DOHH2 (cell line): ENCODE measurements at regions not wholly inside any gene's neighbourhood (a gene's known extent, or its start where the extent isn't known, plus 50 kb on each side); places are given as distances from the start of the nearest gene placed in this dataset.

Source experiments
- H3F3A ChIP-seq: fragments of 200-600 bp; sonication (generic), shearing (Covaris generic); 2 replicates; pipeline ENCODE4 v1.6.0; 2016; ENCODE audit warnings: antibody characterized with exemption, mild to moderate bottlenecking; ENCODE audit not compliant: control insufficient read depth, insufficient read depth
- H3K27ac ChIP-seq: fragments of 200-600 bp; sonication (generic); 2 replicates; pipeline ENCODE4 v1.5.1; 2014; ENCODE audit warnings: low read depth, mild to moderate bottlenecking, low read length, moderate library complexity
- H3K27me3 ChIP-seq: fragments of 200-600 bp; sonication (generic); 2 replicates; pipeline ENCODE4 v1.6.1; 2014; ENCODE audit warnings: mild to moderate bottlenecking, low read length, mixed read lengths; ENCODE audit not compliant: control insufficient read depth
- H3K36me3 ChIP-seq: fragments of 200-600 bp; sonication (generic); 2 replicates; pipeline ENCODE4 v1.6.1; 2014; ENCODE audit warnings: mild to moderate bottlenecking, low read length, moderate library complexity, mixed read lengths; ENCODE audit not compliant: control insufficient read depth
- H3K4me1 ChIP-seq: fragments of 200-600 bp; sonication (generic); 2 replicates; pipeline ENCODE4 v1.6.1; 2014; ENCODE audit warnings: mild to moderate bottlenecking, low read length, mixed read lengths; ENCODE audit not compliant: control insufficient read depth
- H3K4me2 ChIP-seq: fragments of 200-600 bp; sonication (generic); 2 replicates; pipeline ENCODE4 v1.6.0; 2014; ENCODE audit warnings: mild to moderate bottlenecking, low read length, moderate library complexity
- H3K4me3 ChIP-seq: fragments of 200-600 bp; sonication (generic); 2 replicates; pipeline ENCODE4 v1.5.1; 2014; ENCODE audit warnings: mild to moderate bottlenecking, low read length, mixed read lengths
- H3K79me2 ChIP-seq: fragments of 200-600 bp; sonication (generic); 2 replicates; pipeline ENCODE4 v1.6.1; 2014; ENCODE audit warnings: mild to moderate bottlenecking, low read length, mixed read lengths; ENCODE audit not compliant: control insufficient read depth
- H3K9me2 ChIP-seq: fragments of 200-600 bp; sonication (generic); replicated peaks from 2 replicates; pipeline ENCODE4 v1.6.1; 2014; ENCODE audit warnings: mild to moderate bottlenecking, low read length, mixed read lengths; ENCODE audit not compliant: control insufficient read depth
- H3K9me3 ChIP-seq: fragments of 200-600 bp; sonication (generic); 2 replicates; pipeline ENCODE4 v1.6.1; 2014; ENCODE audit warnings: antibody characterized with exemption, low read length, mixed read lengths; ENCODE audit not compliant: control insufficient read depth, insufficient read depth
- H4K20me1 ChIP-seq: fragments of 200-600 bp; sonication (generic); 2 replicates; pipeline ENCODE4 v1.6.0; 2014; ENCODE audit warnings: low read depth, mild to moderate bottlenecking, antibody characterized with exemption, low read length, moderate library complexity; ENCODE audit not compliant: control insufficient read depth, insufficient read depth
- EZH2phosphoT487 ChIP-seq: fragments of 200-600 bp; sonication (generic); IDR thresholded peaks from 2 replicates; pipeline ENCODE4 v1.6.1; 2017; ENCODE audit warnings: borderline replicate concordance, mild to moderate bottlenecking, antibody characterized with exemption, low read length, moderate library complexity, mixed read lengths
- TF ChIP-seq, protein P1 (sequence below): fragments of 200-600 bp; sonication (generic); IDR thresholded peaks from one replicate; pipeline ENCODE4 v1.5.1; 2014; ENCODE audit warnings: antibody characterized with exemption, mild to moderate bottlenecking, low read depth, low read length; ENCODE audit not compliant: poor library complexity, severe bottlenecking

DNA sequence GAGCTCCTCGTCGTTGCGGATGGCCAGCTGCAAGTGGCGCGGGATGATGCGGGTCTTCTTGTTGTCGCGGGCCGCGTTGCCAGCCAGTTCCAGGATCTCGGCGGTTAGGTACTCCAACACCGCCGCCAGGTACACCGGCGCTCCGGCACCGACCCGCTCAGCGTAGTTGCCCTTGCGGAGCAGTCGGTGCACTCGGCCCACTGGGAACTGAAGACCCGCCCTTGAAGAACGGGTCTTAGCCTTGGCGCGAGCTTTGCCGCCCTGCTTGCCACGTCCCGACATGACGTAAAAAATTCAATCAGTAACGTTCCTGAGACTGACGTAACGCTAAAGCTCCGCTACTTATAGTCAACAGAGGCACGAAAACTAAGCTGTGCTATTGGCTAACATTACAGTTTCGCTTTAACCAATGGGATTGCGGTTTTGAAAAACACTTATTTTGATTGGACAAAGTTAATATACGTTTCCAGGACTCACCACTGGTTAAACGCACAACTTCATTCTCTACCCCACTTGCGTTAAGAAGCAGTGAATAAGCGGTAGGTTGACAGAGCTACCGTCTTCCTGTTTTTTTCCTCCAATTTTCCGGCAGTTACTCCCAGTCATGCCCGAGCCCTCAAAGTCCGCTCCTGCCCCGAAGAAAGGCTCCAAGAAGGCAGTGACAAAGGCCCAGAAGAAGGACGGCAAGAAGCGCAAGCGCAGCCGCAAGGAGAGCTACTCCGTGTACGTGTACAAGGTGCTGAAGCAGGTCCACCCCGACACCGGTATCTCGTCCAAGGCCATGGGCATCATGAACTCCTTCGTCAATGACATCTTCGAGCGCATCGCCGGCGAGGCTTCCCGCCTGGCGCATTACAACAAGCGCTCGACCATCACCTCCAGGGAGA is 73.9 kb downstream of the OR2B2 start:
- H4K20me1 ChIP-seq: no peaks in the 10 kb centered on the region
- TF ChIP-seq, protein P1, sequence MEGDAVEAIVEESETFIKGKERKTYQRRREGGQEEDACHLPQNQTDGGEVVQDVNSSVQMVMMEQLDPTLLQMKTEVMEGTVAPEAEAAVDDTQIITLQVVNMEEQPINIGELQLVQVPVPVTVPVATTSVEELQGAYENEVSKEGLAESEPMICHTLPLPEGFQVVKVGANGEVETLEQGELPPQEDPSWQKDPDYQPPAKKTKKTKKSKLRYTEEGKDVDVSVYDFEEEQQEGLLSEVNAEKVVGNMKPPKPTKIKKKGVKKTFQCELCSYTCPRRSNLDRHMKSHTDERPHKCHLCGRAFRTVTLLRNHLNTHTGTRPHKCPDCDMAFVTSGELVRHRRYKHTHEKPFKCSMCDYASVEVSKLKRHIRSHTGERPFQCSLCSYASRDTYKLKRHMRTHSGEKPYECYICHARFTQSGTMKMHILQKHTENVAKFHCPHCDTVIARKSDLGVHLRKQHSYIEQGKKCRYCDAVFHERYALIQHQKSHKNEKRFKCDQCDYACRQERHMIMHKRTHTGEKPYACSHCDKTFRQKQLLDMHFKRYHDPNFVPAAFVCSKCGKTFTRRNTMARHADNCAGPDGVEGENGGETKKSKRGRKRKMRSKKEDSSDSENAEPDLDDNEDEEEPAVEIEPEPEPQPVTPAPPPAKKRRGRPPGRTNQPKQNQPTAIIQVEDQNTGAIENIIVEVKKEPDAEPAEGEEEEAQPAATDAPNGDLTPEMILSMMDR: no peak
- TF ChIP-seq EZH2phosphoT487: no peak
- H3K27me3 ChIP-seq: no peaks in the 10 kb centered on the region
- peak overlapping the region; percentile 78 for H3K4me3 ChIP-seq
- no peaks in the 10 kb centered on the region for H3K9me3 ChIP-seq
- no peaks in the 10 kb centered on the region for H3K9me2 ChIP-seq
- peaks cover 34% of the 10 kb centered on the region for H3F3A ChIP-seq
- H3K79me2 ChIP-seq: peaks cover 4% of the 10 kb centered on the region
- peak overlapping the region; percentile 94 for H3K27ac ChIP-seq
- H3K4me1 ChIP-seq: peaks cover 39% of the 10 kb centered on the region
- peak overlapping the region; percentile 79 for H3K4me2 ChIP-seq
- peaks cover 13% of the 10 kb centered on the region for H3K36me3 ChIP-seq

DNA sequence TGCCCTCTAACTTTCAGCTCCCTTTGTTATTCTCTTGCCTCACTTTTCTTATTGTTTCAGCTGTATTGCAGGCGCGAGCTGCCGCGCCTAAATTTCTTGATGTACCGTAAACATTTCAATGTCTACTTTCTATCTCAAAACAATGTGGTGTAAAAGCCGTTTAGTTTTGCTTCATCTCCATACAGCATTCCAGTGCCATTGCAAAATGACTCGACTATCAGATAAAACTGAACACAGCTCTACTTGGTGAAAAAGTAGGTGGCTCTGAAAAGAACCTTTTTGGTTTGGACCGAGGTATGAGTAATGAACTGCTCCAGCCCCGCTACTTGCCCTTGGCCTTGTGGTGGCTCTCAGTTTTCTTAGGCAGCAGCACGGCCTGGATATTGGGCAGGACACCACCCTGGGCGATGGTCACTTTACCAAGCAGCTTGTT is 74.6 kb downstream of the OR2B2 start:
- no peaks in the 10 kb centered on the region for H3K9me3 ChIP-seq
- H4K20me1 ChIP-seq: no peaks in the 10 kb centered on the region
- H3K27me3 ChIP-seq: no peaks in the 10 kb centered on the region
- TF ChIP-seq, protein P1: no peak
- no peak for TF ChIP-seq EZH2phosphoT487
- H3K4me1 ChIP-seq: peaks cover 39% of the 10 kb centered on the region
- H3K79me2 ChIP-seq: peaks cover 4% of the 10 kb centered on the region
- no peaks in the 10 kb centered on the region for H3K9me2 ChIP-seq
- peaks cover 13% of the 10 kb centered on the region for H3K36me3 ChIP-seq
- H3K27ac ChIP-seq: peak overlapping the region; percentile 94
- H3K4me2 ChIP-seq: peak overlapping the region; percentile 79
- H3F3A ChIP-seq: peaks cover 34% of the 10 kb centered on the region
- peak overlapping the region; percentile 78 for H3K4me3 ChIP-seq

- Histone ChIP-seq H3K36me3 (peaks cover 13% of the 10 kb centered on the region), H3F3A (peaks cover 34% of the 10 kb centered on the region), H3K79me2 (peaks cover 4% of the 10 kb centered on the region), H3K9me3 (no peaks in the 10 kb centered on the region), H3K4me2 (peak overlapping the region; percentile 79), H3K4me3 (peak overlapping the region; percentile 78), H3K27ac (peak overlapping the region; percentile 94), H3K9me2 (no peaks in the 10 kb centered on the region), H3K27me3 (no peaks in the 10 kb centered on the region), H3K4me1 (peaks cover 45% of the 10 kb centered on the region), H4K20me1 (no peaks in the 10 kb centered on the region)
- TF ChIP-seq, protein P1: no peak
- no peak for TF ChIP-seq EZH2phosphoT487
Measured at GRCh38 chr6:27836783-27837624, 75.2 kb downstream of the OR2B2 start.
